Ishikawa (cell line): ENCODE measurements at regions not wholly inside any gene's neighbourhood (a gene's known extent, or its start where the extent isn't known, plus 50 kb on each side); places are given as distances from the start of the nearest gene placed in this dataset.

Source experiments
- CEBPB ChIP-seq: IDR thresholded peaks from 2 replicates; pipeline ENCODE4 v1.6.1; 2012
- CREB1 ChIP-seq: IDR thresholded peaks from 2 replicates; pipeline ENCODE4 v1.6.1; 2012; ENCODE audit warnings: low read depth
- EGR1 ChIP-seq: IDR thresholded peaks from 2 replicates; pipeline ENCODE4 v1.6.1; 2012
- EP300 ChIP-seq: IDR thresholded peaks from 2 replicates; pipeline ENCODE4 v1.6.1; 2012; ENCODE audit warnings: borderline replicate concordance
- FOXM1 ChIP-seq: IDR thresholded peaks from 2 replicates; pipeline ENCODE4 v1.6.1; 2012; ENCODE audit warnings: low read depth, borderline replicate concordance
- NFIC ChIP-seq: IDR thresholded peaks from 2 replicates; pipeline ENCODE4 v1.6.1; 2012
- RAD21 ChIP-seq: IDR thresholded peaks from 2 replicates; pipeline ENCODE4 v1.6.1; 2012; ENCODE audit warnings: low read depth
- REST ChIP-seq: IDR thresholded peaks from 2 replicates; pipeline ENCODE4 v1.6.1; 2012; ENCODE audit warnings: low read depth, mild to moderate bottlenecking
- TAF1 ChIP-seq: IDR thresholded peaks from 2 replicates; pipeline ENCODE4 v1.6.1; 2012; ENCODE audit warnings: low read depth, mild to moderate bottlenecking
- TCF12 ChIP-seq: IDR thresholded peaks from 2 replicates; pipeline ENCODE4 v1.6.1; 2012; ENCODE audit warnings: low read depth
- TEAD4 ChIP-seq: IDR thresholded peaks from 2 replicates; pipeline ENCODE4 v1.6.1; 2012
- YY1 ChIP-seq: IDR thresholded peaks from 2 replicates; pipeline ENCODE4 v1.6.1; 2012; ENCODE audit warnings: low read depth
- ZBTB7A ChIP-seq: IDR thresholded peaks from 2 replicates; pipeline ENCODE4 v1.6.1; 2012; ENCODE audit warnings: low read depth
- TF ChIP-seq, protein P1 (sequence below): IDR thresholded peaks from 2 replicates; pipeline ENCODE4 v1.6.1; 2012
- TF ChIP-seq, protein P2 (sequence below): IDR thresholded peaks from 2 replicates; pipeline ENCODE4 v1.6.1; 2012

DNA sequence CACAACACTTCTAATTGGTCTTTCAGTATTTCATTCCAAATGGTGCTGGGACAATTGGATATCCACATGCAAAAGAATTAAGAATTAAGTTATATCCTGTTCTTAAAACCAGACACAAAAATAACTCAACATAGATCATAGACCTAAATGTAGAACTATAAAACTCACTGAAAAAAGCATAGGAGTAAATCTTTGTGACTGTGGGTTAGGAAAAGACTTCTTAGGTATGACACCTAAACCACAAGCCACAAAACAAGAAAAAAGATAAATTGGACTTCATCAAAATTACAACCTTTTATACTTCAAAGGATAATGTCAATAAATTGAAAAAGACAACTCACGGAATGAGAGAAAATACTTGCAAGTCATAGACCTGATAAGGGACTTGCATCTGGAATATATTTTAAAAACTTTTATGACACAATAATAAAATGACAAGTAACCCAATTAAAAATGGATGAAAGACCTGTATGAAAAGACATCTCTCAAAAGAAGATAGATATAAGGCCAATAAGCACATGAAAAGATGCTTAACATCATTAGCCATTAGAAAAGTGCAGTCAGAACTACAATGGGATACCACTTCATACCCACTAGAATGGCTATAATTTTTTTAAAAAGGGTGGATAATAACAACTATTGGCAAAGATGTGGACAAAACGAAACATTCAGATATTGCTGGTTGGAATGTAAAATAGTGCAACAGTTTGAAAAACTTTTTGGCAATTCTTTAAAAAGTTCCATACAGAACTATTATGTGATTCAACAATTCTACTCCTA is 72.5 kb upstream of the SLC38A4 start:
- TF ChIP-seq TCF12 = no peak
- TF ChIP-seq CEBPB = no peak
- TF ChIP-seq, protein P1, sequence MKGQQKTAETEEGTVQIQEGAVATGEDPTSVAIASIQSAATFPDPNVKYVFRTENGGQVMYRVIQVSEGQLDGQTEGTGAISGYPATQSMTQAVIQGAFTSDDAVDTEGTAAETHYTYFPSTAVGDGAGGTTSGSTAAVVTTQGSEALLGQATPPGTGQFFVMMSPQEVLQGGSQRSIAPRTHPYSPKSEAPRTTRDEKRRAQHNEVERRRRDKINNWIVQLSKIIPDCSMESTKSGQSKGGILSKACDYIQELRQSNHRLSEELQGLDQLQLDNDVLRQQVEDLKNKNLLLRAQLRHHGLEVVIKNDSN = no peak
- TF ChIP-seq FOXM1 = no peak
- no peak for TF ChIP-seq REST
- TF ChIP-seq CREB1 = no peak
- no peak for TF ChIP-seq RAD21
- TF ChIP-seq, protein P2, sequence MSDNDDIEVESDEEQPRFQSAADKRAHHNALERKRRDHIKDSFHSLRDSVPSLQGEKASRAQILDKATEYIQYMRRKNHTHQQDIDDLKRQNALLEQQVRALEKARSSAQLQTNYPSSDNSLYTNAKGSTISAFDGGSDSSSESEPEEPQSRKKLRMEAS = no peak
- no peak for TF ChIP-seq TEAD4
- no peak for TF ChIP-seq EGR1
- TF ChIP-seq EP300 = no peak
- TF ChIP-seq NFIC = no peak
- TF ChIP-seq TAF1 = no peak
- no peak for TF ChIP-seq YY1

- no peak for TF ChIP-seq TAF1
- TF ChIP-seq EP300 = no peak
- TF ChIP-seq RAD21 = no peak
- TF ChIP-seq, protein P2 = no peak
- no peak for TF ChIP-seq FOXM1
- no peak for TF ChIP-seq REST
Measured at GRCh38 chr12:46898989-46899388, 73.2 kb upstream of the SLC38A4 start.

DNA sequence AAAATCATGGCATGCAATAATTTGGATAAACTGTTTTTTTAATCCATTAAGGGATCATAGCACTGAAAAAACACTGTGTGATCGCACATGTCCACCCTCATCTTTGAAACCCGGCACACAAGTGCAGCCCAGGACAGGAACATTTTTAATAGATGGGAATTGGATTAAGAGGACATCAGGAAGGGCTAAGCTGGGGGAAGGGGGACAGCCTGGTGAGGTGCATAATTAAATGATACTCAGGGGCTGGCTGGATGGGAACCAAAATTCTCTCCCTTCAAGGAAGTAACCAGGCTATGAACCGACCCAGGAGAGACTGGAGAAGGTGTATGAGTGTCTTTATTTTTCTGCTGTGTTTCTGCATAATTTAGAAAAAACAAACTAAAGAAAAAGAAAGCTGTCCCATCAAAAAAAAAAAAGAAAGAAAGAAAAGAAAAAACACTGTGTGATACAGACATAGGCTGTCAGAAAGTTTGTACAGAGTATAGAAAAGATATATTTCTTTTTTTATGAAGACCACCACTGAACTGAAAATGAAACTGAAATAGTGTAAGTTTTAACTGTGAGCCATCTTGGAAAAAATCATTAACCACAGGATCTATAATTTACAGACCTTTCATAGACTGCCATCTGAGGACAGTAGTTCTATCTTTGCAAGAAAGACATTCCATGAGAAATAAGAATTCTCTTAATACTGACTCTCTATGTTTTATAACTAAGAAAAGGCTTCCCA is 75.1 kb upstream of the SLC38A4 start:
- TF ChIP-seq YY1 (no peak), NFIC (no peak), EGR1 (no peak), EP300 (no peak), REST (no peak)

- no peak for TF ChIP-seq TAF1
- no peak for TF ChIP-seq EGR1
- no peak for TF ChIP-seq FOXM1
- TF ChIP-seq, protein P2 = no peak
- TF ChIP-seq REST = no peak
- TF ChIP-seq CREB1 = no peak
- TF ChIP-seq ZBTB7A = no peak
- no peak for TF ChIP-seq TEAD4
Measured at GRCh38 chr12:46901464-46902205, 75.8 kb upstream of the SLC38A4 start.
